K562 (cell line): ENCODE measurements at regions not wholly inside any gene's neighbourhood (a gene's known extent, or its start where the extent isn't known, plus 50 kb on each side); places are given as distances from the start of the nearest gene placed in this dataset.

Source experiments
- ATAC-seq: fragments of 200-7000 bp; cut with Tn5 transposase; 3 replicates; pipeline ENCODE4 v1.9.1; 2020; ENCODE audit warnings: moderate library complexity
- BruUV-seq: library from RNA; stranded (reverse); fragments of 400-500 nt; replicated peaks from 2 replicates; lab custom pipeline; 2021; lab: Mats Ljungman, UMichigan
- CTCF ChIA-PET: fragments of 300-600 bp; formaldehyde crosslinking; extraction: SDS; loops from one replicate; lab custom pipeline; 2021; ENCODE audit warnings: low intra/inter-chr PET ratio; lab: Yijun Ruan, JAX
- POLR2A ChIA-PET: fragments of 300-600, 350-650 bp; sonication (Branson Sonifier 250); formaldehyde crosslinking; extraction: SDS; loops from one replicate; lab custom pipeline; 2021; ENCODE audit warnings: antibody characterized with exemption, inconsistent platforms; lab: Yijun Ruan, JAX
- DNase-seq, 4 experiments: peaks; one replicate each; pipeline versions ENCODE4 v3.0.0 to v3.0.0-alpha.2; 2011 to 2018; ENCODE audit warnings: low spot score in 3 of 4, mixed read lengths in 3 of 4; ENCODE audit errors: extremely low read depth in 1 of 4
- FAIRE-seq: peaks from 2 replicates; lab custom pipeline; 2011; peaks lifted over from hg19 to GRCh38; lab: Jason Lieb, UNC
- H2AFZ ChIP-seq: 2 replicates; pipeline ENCODE4 v1.6.0; 2011; ENCODE audit warnings: low read depth, low read length, control low read depth, inconsistent platforms
- H3K27ac ChIP-seq: fragments of 200-600 bp; 3 replicates; pipeline ENCODE4 v1.8.0; 2011; ENCODE audit warnings: low read depth, mild to moderate bottlenecking, control low read depth, inconsistent platforms, low read length, moderate library complexity, mixed read lengths; ENCODE audit errors: extremely low read depth
- H3K27me3 ChIP-seq, 2 experiments: fragments of 300-600 bp in 1 of 2; 2 replicates in 1 of 2; 3 replicates in 1 of 2; pipeline versions ENCODE4 v1.6.0 to v1.8.0; 2011; ENCODE audit warnings: inconsistent platforms in 2 of 2, low read length in 2 of 2, mild to moderate bottlenecking in 1 of 2, mixed read lengths in 1 of 2, moderate library complexity in 1 of 2; ENCODE audit not compliant: control insufficient read depth in 2 of 2, insufficient read depth in 2 of 2
- H3K36me3 ChIP-seq: fragments of 300-600 bp; 3 replicates; pipeline ENCODE4 v1.8.0; 2011; ENCODE audit warnings: mild to moderate bottlenecking, low read length, inconsistent platforms; ENCODE audit not compliant: control insufficient read depth, insufficient read depth
- H3K4me1 ChIP-seq, 2 experiments: fragments of 200-600 bp in 1 of 2; replicated peaks in 1 of 2; 2 replicates in 1 of 2; 3 replicates in 1 of 2; pipeline versions ENCODE4 v1.5.1 to v1.8.0; 2011; ENCODE audit warnings: inconsistent platforms in 2 of 2, low read length in 2 of 2, mild to moderate bottlenecking in 1 of 2, mixed read lengths in 1 of 2, moderate library complexity in 1 of 2; ENCODE audit not compliant: control insufficient read depth in 2 of 2, insufficient read depth in 2 of 2
- H3K4me2 ChIP-seq: 2 replicates; pipeline ENCODE4 v1.6.1; 2011; ENCODE audit warnings: low read length, control low read depth, inconsistent platforms, mixed read lengths; ENCODE audit not compliant: insufficient read depth
- H3K4me3 ChIP-seq: fragments of 200-600 bp; sonication (generic), shearing (Covaris generic); 2 replicates; pipeline ENCODE4 v1.5.1; 2016; ENCODE audit warnings: control low read depth, inconsistent platforms
- H3K79me2 ChIP-seq: fragments of 200-600 bp; 3 replicates; pipeline ENCODE4 v1.8.0; 2011; ENCODE audit warnings: low read length, inconsistent platforms; ENCODE audit not compliant: control insufficient read depth, insufficient read depth
- H3K9ac ChIP-seq, 2 experiments: 2 replicates each; pipeline versions ENCODE4 v1.6.0 to v1.6.1; 2011; ENCODE audit warnings: low read depth in 2 of 2, low read length in 2 of 2, control low read depth in 1 of 2, inconsistent platforms in 1 of 2, mild to moderate bottlenecking in 1 of 2, mixed read lengths in 1 of 2; ENCODE audit not compliant: insufficient read depth in 1 of 2
- H3K9me1 ChIP-seq: one replicate; pipeline ENCODE4 v1.6.0; 2011; ENCODE audit warnings: inconsistent platforms, mild to moderate bottlenecking, low read length, moderate library complexity; ENCODE audit not compliant: control insufficient read depth, insufficient read depth
- H3K9me3 ChIP-seq: replicated peaks from 2 replicates; pipeline ENCODE4 v1.5.1; 2011; ENCODE audit warnings: low read depth, low read length, inconsistent platforms; ENCODE audit not compliant: control insufficient read depth, insufficient read depth
- H4K20me1 ChIP-seq: replicated peaks from 2 replicates; pipeline ENCODE4 v1.6.1; 2011; ENCODE audit warnings: low read length, inconsistent platforms, mixed read lengths; ENCODE audit not compliant: control insufficient read depth, insufficient read depth
- DPF2 ChIP-seq: fragments of 450-650 bp; IDR thresholded peaks from 2 replicates; pipeline ENCODE4 v1.6.1; 2016
- FOXJ3 ChIP-seq: sonication (generic); formaldehyde crosslinking; IDR thresholded peaks from 2 replicates; pipeline ENCODE4 v1.4.0; 2020; ENCODE audit warnings: mild to moderate bottlenecking, missing genetic modification reagents
- GATAD2A ChIP-seq: fragments of 450-650 bp; IDR thresholded peaks from 2 replicates; pipeline ENCODE4 v1.6.1; 2017
- LCOR ChIP-seq: sonication (generic); formaldehyde crosslinking; IDR thresholded peaks from 2 replicates; pipeline ENCODE4 v1.8.0; 2022; ENCODE audit warnings: mild to moderate bottlenecking, missing genetic modification reagents
- MAFF ChIP-seq: IDR thresholded peaks from 2 replicates; pipeline ENCODE4 v1.6.1; 2012; ENCODE audit warnings: low read length, improper control_type of control experiment
- MAFK ChIP-seq: IDR thresholded peaks from 2 replicates; pipeline ENCODE4 v1.6.1; 2011; ENCODE audit warnings: low read length, improper control_type of control experiment
- NCOA1 ChIP-seq: fragments of 450-650 bp; IDR thresholded peaks from 2 replicates; pipeline ENCODE4 v1.6.1; 2016; ENCODE audit warnings: low read depth
- NFXL1 ChIP-seq: fragments of 450-650 bp; formaldehyde crosslinking; IDR thresholded peaks from 2 replicates; pipeline ENCODE4 v1.4.0; 2021; ENCODE audit warnings: mild to moderate bottlenecking
- ZNF174 ChIP-seq: fragments of 250-450 bp; sonication (Bioruptor Pico); IDR thresholded peaks from 2 replicates; pipeline ENCODE4 v1.4.0; 2020; ENCODE audit warnings: mild to moderate bottlenecking
- ZNF24 ChIP-seq: fragments of 450-650 bp; IDR thresholded peaks from 2 replicates; pipeline ENCODE4 v1.6.1; 2016
- ZNF316 ChIP-seq: fragments of 450-650 bp; IDR thresholded peaks from 2 replicates; pipeline ENCODE4 v1.6.1; 2016
- ZNF324 ChIP-seq: fragments of 250-450 bp; sonication (Bioruptor Pico); IDR thresholded peaks from 2 replicates; pipeline ENCODE4 v1.4.0; 2020; ENCODE audit warnings: mild to moderate bottlenecking
- ZNF384 ChIP-seq: IDR thresholded peaks from 2 replicates; pipeline ENCODE4 v1.6.1; 2012; ENCODE audit warnings: low read depth, low read length, improper control_type of control experiment
- ZNF75A ChIP-seq: fragments of 450-650 bp; formaldehyde crosslinking; IDR thresholded peaks from 2 replicates; pipeline ENCODE4 v1.4.0; 2020; ENCODE audit warnings: mild to moderate bottlenecking
- WGBS: fragments of 100-300 bp; shearing (Covaris generic); methylation state at CpG from one replicate; pipeline ENCODE4 v1.1.6; 2016; ENCODE audit warnings: low coverage, mixed read lengths; ENCODE audit not compliant: insufficient coverage; ENCODE audit errors: missing lambda C conversion rate; 5-methylcytosine and 5-hydroxymethylcytosine counted together
- in situ Hi-C: fragments of 300-500 bp; cut with MboI; formaldehyde crosslinking; loops from 4 replicates; pipeline ENCODE4 v1.15.0; 2018; ENCODE audit warnings: inconsistent platforms, mixed read lengths
- intact Hi-C: fragments of 100-400 bp; cut with micrococcal nuclease; formaldehyde crosslinking; loops from 2 replicates; pipeline ENCODE4 v1.14.2; 2022
- TF ChIP-seq, protein P1 (sequence below): sonication (generic); formaldehyde crosslinking; IDR thresholded peaks from 2 replicates; pipeline ENCODE4 v1.8.0; 2022; ENCODE audit warnings: mild to moderate bottlenecking, low read depth, missing genetic modification reagents
- TF ChIP-seq, protein P2 (sequence below): sonication (generic); formaldehyde crosslinking; IDR thresholded peaks from 2 replicates; pipeline ENCODE4 v1.9.0; 2022; ENCODE audit warnings: mild to moderate bottlenecking, missing genetic modification reagents
- TF ChIP-seq, protein P3 (sequence below): sonication (generic); formaldehyde crosslinking; IDR thresholded peaks from 2 replicates; pipeline ENCODE4 v1.8.1; 2023; ENCODE audit warnings: mild to moderate bottlenecking, missing genetic modification reagents
- TF ChIP-seq, protein P4 (sequence below): sonication (generic); formaldehyde crosslinking; IDR thresholded peaks from 2 replicates; pipeline ENCODE4 v1.8.0; 2022; ENCODE audit warnings: mild to moderate bottlenecking, missing genetic modification reagents

DNA sequence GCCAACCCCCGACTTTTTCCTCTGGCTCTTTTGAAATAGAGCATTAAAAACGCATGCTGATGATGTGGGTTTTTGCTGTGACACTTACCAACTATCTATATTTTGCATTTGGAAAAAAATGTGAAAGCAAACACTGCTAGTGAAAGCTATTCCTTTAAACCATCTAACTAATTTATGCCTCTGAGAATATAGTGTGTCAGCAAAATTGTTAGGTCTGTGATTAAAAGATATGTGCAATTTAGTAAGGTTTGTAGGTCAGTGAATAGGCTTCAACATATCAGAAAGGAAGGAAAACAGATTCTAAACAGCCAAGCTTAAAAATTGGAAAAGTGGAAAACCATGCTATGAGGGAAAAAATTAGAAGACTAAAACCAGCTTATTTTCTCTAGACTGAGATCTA is 1929.3 kb downstream of the NCAM2 start:
- H4K20me1 ChIP-seq, result no peaks in the 10 kb centered on the region
- H3K27ac ChIP-seq, result no peak overlapping the region
- ChIA-PET CTCF (no interaction called here), POLR2A (no interaction called here)
- H3K4me3 ChIP-seq, result no peak overlapping the region
- H3K36me3 ChIP-seq, result no peaks in the 10 kb centered on the region
- FAIRE-seq, result no peak
- H2AFZ ChIP-seq, result no peak overlapping the region
- H3K27me3 ChIP-seq, result no peaks in the 10 kb centered on the region
- intact Hi-C loops, result no loop called here
- H3K4me2 ChIP-seq, result no peak overlapping the region
- ATAC-seq, result no peak
- H3K4me1 ChIP-seq, result no peaks in the 10 kb centered on the region
- H3K9me3 ChIP-seq, result no peaks in the 10 kb centered on the region
- no peaks in the 10 kb centered on the region for H3K9me1 ChIP-seq
- H3K79me2 ChIP-seq, result no peaks in the 10 kb centered on the region
- WGBS, result 0% methylated on average over 2 of the region's 2 CpGs
- in situ Hi-C loops, result no loop called here
- no TSS peak for BruUV-seq
- no peak overlapping the region for H3K9ac ChIP-seq
- no peak for DNase-seq
- TF ChIP-seq ZNF174, result no peak
- no peak for TF ChIP-seq NCOA1
- TF ChIP-seq ZNF24, result no peak
- TF ChIP-seq, protein P1, sequence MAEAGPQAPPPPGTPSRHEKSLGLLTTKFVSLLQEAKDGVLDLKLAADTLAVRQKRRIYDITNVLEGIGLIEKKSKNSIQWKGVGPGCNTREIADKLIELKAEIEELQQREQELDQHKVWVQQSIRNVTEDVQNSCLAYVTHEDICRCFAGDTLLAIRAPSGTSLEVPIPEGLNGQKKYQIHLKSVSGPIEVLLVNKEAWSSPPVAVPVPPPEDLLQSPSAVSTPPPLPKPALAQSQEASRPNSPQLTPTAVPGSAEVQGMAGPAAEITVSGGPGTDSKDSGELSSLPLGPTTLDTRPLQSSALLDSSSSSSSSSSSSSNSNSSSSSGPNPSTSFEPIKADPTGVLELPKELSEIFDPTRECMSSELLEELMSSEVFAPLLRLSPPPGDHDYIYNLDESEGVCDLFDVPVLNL (CRISPR knock-in tag), result no peak
- TF ChIP-seq ZNF75A (CRISPR knock-in tag), result no peak
- peak; percentile 13; the same call in 1 of the 2 replicates for TF ChIP-seq MAFK
- no peak for TF ChIP-seq ZNF384
- TF ChIP-seq ZNF324 (CRISPR knock-in tag), result no peak
- TF ChIP-seq MAFF, result peak; percentile 33; the same call in 1 of the 2 replicates
- TF ChIP-seq, protein P2, sequence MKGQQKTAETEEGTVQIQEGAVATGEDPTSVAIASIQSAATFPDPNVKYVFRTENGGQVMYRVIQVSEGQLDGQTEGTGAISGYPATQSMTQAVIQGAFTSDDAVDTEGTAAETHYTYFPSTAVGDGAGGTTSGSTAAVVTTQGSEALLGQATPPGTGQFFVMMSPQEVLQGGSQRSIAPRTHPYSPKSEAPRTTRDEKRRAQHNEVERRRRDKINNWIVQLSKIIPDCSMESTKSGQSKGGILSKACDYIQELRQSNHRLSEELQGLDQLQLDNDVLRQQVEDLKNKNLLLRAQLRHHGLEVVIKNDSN (CRISPR knock-in tag), result no peak
- peak; percentile 57 for TF ChIP-seq ZNF316
- TF ChIP-seq, protein P3, sequence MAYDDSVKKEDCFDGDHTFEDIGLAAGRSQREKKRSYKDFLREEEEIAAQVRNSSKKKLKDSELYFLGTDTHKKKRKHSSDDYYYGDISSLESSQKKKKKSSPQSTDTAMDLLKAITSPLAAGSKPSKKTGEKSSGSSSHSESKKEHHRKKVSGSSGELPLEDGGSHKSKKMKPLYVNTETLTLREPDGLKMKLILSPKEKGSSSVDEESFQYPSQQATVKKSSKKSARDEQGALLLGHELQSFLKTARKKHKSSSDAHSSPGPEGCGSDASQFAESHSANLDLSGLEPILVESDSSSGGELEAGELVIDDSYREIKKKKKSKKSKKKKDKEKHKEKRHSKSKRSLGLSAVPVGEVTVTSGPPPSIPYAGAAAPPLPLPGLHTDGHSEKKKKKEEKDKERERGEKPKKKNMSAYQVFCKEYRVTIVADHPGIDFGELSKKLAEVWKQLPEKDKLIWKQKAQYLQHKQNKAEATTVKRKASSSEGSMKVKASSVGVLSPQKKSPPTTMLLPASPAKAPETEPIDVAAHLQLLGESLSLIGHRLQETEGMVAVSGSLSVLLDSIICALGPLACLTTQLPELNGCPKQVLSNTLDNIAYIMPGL, result no peak
- no peak for TF ChIP-seq DPF2
- no peak for TF ChIP-seq FOXJ3
- TF ChIP-seq, protein P4, sequence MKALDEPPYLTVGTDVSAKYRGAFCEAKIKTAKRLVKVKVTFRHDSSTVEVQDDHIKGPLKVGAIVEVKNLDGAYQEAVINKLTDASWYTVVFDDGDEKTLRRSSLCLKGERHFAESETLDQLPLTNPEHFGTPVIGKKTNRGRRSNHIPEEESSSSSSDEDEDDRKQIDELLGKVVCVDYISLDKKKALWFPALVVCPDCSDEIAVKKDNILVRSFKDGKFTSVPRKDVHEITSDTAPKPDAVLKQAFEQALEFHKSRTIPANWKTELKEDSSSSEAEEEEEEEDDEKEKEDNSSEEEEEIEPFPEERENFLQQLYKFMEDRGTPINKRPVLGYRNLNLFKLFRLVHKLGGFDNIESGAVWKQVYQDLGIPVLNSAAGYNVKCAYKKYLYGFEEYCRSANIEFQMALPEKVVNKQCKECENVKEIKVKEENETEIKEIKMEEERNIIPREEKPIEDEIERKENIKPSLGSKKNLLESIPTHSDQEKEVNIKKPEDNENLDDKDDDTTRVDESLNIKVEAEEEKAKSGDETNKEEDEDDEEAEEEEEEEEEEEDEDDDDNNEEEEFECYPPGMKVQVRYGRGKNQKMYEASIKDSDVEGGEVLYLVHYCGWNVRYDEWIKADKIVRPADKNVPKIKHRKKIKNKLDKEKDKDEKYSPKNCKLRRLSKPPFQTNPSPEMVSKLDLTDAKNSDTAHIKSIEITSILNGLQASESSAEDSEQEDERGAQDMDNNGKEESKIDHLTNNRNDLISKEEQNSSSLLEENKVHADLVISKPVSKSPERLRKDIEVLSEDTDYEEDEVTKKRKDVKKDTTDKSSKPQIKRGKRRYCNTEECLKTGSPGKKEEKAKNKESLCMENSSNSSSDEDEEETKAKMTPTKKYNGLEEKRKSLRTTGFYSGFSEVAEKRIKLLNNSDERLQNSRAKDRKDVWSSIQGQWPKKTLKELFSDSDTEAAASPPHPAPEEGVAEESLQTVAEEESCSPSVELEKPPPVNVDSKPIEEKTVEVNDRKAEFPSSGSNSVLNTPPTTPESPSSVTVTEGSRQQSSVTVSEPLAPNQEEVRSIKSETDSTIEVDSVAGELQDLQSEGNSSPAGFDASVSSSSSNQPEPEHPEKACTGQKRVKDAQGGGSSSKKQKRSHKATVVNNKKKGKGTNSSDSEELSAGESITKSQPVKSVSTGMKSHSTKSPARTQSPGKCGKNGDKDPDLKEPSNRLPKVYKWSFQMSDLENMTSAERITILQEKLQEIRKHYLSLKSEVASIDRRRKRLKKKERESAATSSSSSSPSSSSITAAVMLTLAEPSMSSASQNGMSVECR, result no peak
- no peak for TF ChIP-seq GATAD2A
- TF ChIP-seq NFXL1 (CRISPR knock-in tag), result no peak
- TF ChIP-seq LCOR (CRISPR knock-in tag), result no peak
